ACC112 (cell line): ENCODE measurements at regions not wholly inside any gene's neighbourhood (a gene's known extent, or its start where the extent isn't known, plus 50 kb on each side); places are given as distances from the start of the nearest gene placed in this dataset.

Experiments used
- H2AFZ ChIP-seq: fragments of 200-600 bp; sonication (generic); one replicate; pipeline ENCODE4 v1.6.0; 2017; ENCODE audit warnings: antibody characterized with exemption, low read length; ENCODE audit not compliant: unreplicated experiment
- H3K27ac ChIP-seq: fragments of 200-600 bp; sonication (generic); 2 replicates; pipeline ENCODE4 v1.5.1; 2014; ENCODE audit warnings: low read depth, mild to moderate bottlenecking, antibody characterized with exemption, low read length, moderate library complexity
- H3K27me3 ChIP-seq: fragments of 200-600 bp; sonication (generic); 2 replicates; pipeline ENCODE4 v1.6.1; 2014; ENCODE audit warnings: mild to moderate bottlenecking, antibody characterized with exemption, low read length, moderate library complexity, mixed read lengths; ENCODE audit not compliant: insufficient read depth
- H3K36me3 ChIP-seq: fragments of 200-600 bp; sonication (generic); 2 replicates; pipeline ENCODE4 v1.6.1; 2016; ENCODE audit warnings: mild to moderate bottlenecking, antibody characterized with exemption, low read length, moderate library complexity, mixed read lengths; ENCODE audit not compliant: insufficient read depth
- H3K4me1 ChIP-seq: fragments of 200-600 bp; sonication (generic); one replicate; pipeline ENCODE4 v1.6.1; 2016; ENCODE audit warnings: low read length, mixed read lengths; ENCODE audit not compliant: insufficient read depth, unreplicated experiment, control insufficient read depth
- H3K4me3 ChIP-seq: fragments of 200-600 bp; sonication (generic); 2 replicates; pipeline ENCODE4 v1.5.1; 2014; ENCODE audit warnings: mild to moderate bottlenecking, low read depth, low read length
- H3K79me2 ChIP-seq: fragments of 200-600 bp; sonication (generic); one replicate; pipeline ENCODE4 v1.6.0; 2016; ENCODE audit warnings: low read length; ENCODE audit not compliant: control insufficient read depth, unreplicated experiment, insufficient read depth

GRCh38 chr1:194133152-194133551 is 946.7 kb upstream of the B3GALT2 start:
- H3K27ac ChIP-seq, result no peak overlapping the region
- no peak overlapping the region for H3K4me3 ChIP-seq
- H3K27me3 ChIP-seq, result no peaks in the 10 kb centered on the region
- no peaks in the 10 kb centered on the region for H3K36me3 ChIP-seq
- H3K4me1 ChIP-seq, result no peaks in the 10 kb centered on the region
- no peak overlapping the region for H2AFZ ChIP-seq
- H3K79me2 ChIP-seq, result no peaks in the 10 kb centered on the region

DNA sequence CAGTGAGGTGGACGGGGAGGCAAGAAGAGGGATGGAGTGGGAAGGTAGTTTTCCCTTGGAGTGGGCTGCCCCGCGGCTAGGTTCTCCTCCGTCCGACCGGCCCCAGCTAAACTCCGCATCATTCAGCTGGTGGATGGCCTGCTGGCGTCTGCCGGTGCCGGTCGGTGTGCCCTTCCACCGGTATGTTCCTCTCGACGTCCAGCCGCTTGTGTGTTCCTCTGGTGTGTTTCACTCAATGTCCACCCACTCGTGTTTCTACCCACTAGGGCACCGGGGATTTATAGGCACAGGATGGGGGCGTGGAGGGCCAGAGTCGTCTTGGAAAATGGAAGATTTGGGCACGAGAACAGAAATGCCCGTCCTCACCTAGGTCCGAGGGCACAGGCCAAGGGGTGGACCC is 931.7 kb upstream of the B3GALT2 start:
- no peak overlapping the region for H3K4me3 ChIP-seq
- no peak overlapping the region for H3K27ac ChIP-seq
- H3K36me3 ChIP-seq, result no peaks in the 10 kb centered on the region
- no peaks in the 10 kb centered on the region for H3K27me3 ChIP-seq
- no peaks in the 10 kb centered on the region for H3K79me2 ChIP-seq
- no peak overlapping the region for H2AFZ ChIP-seq
- H3K4me1 ChIP-seq, result no peaks in the 10 kb centered on the region

DNA sequence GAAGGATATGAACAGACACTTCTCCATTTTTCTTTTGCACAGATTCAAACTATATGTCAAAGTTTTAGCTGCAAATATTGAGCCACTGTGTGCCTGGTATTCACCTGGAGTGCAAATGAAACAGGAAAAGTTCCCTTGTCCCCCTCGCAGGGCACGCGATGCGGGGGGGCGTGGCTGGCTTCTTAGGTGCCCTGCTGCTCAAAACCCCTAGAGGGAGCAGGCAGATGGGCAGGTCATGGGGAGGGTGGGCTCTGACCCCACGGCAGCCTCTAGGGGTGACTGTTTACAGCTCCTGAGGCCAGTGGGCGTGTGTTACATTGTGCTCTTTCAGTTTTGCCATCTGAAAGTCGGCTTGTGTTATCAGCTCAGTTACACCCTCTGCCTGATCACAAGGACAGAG is 931.2 kb upstream of the B3GALT2 start:
- Histone ChIP-seq H3K27me3 (no peaks in the 10 kb centered on the region), H3K79me2 (no peaks in the 10 kb centered on the region), H3K4me3 (no peak overlapping the region), H3K4me1 (no peaks in the 10 kb centered on the region), H3K36me3 (no peaks in the 10 kb centered on the region), H2AFZ (no peak overlapping the region), H3K27ac (no peak overlapping the region)

DNA sequence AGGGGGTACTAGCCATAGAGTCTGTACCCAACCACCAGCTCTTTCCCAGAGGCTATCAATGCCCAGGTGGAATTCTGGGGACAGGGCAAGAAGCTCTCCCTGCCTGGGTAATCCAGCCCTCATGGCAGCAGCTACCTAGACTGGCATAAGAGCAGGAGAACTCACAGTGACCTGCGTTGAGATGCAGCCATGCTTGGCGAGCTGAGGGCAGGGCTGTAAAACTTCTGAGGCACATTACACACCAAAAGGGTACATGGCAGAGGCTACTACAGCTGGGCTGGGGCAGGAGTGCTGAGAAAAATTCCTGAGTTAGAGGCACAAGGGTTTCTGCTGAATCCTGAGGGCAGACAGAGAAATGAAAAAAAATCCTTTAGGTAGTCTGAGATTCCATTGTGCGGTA is 927.9 kb upstream of the B3GALT2 start:
- Histone ChIP-seq H3K79me2 (no peaks in the 10 kb centered on the region), H2AFZ (no peak overlapping the region), H3K27me3 (no peaks in the 10 kb centered on the region), H3K4me3 (no peak overlapping the region), H3K27ac (no peak overlapping the region), H3K4me1 (no peaks in the 10 kb centered on the region), H3K36me3 (no peaks in the 10 kb centered on the region)

GRCh38 chr1:194105381-194105780 is 919.0 kb upstream of the B3GALT2 start:
- H3K79me2 ChIP-seq, result no peaks in the 10 kb centered on the region
- H3K27ac ChIP-seq, result no peak overlapping the region
- no peaks in the 10 kb centered on the region for H3K27me3 ChIP-seq
- no peaks in the 10 kb centered on the region for H3K4me1 ChIP-seq
- no peak overlapping the region for H2AFZ ChIP-seq
- H3K36me3 ChIP-seq, result no peaks in the 10 kb centered on the region
- H3K4me3 ChIP-seq, result no peak overlapping the region

GRCh38 chr1:194104247-194104844 is 917.9 kb upstream of the B3GALT2 start:
- Histone ChIP-seq H3K36me3 (no peaks in the 10 kb centered on the region), H3K79me2 (no peaks in the 10 kb centered on the region), H3K4me1 (no peaks in the 10 kb centered on the region), H2AFZ (no peak overlapping the region), H3K27ac (no peak overlapping the region), H3K27me3 (no peaks in the 10 kb centered on the region), H3K4me3 (no peak overlapping the region)

- no peak overlapping the region for H3K4me3 ChIP-seq
- H3K36me3 ChIP-seq, result no peaks in the 10 kb centered on the region
- no peak overlapping the region for H2AFZ ChIP-seq
- no peaks in the 10 kb centered on the region for H3K4me1 ChIP-seq
- H3K27me3 ChIP-seq, result no peaks in the 10 kb centered on the region
- no peaks in the 10 kb centered on the region for H3K79me2 ChIP-seq
- no peak overlapping the region for H3K27ac ChIP-seq
These were observed 917.3 kb upstream of the B3GALT2 start for GRCh38 chr1:194103516-194104246.

- Histone ChIP-seq H2AFZ (no peak overlapping the region), H3K79me2 (no peaks in the 10 kb centered on the region), H3K4me1 (no peaks in the 10 kb centered on the region), H3K4me3 (no peak overlapping the region), H3K36me3 (no peaks in the 10 kb centered on the region), H3K27ac (no peak overlapping the region), H3K27me3 (no peaks in the 10 kb centered on the region)
These were observed 916.7 kb upstream of the B3GALT2 start for GRCh38 chr1:194103101-194103500.

GRCh38 chr1:194102607-194103006 is 916.2 kb upstream of the B3GALT2 start:
- Histone ChIP-seq H3K36me3 (no peaks in the 10 kb centered on the region), H3K27ac (no peak overlapping the region), H3K27me3 (no peaks in the 10 kb centered on the region), H3K79me2 (no peaks in the 10 kb centered on the region), H3K4me1 (no peaks in the 10 kb centered on the region), H2AFZ (no peak overlapping the region), H3K4me3 (no peak overlapping the region)

- H2AFZ ChIP-seq, result no peak overlapping the region
- H3K4me1 ChIP-seq, result no peaks in the 10 kb centered on the region
- no peaks in the 10 kb centered on the region for H3K79me2 ChIP-seq
- H3K4me3 ChIP-seq, result no peak overlapping the region
- no peaks in the 10 kb centered on the region for H3K27me3 ChIP-seq
- no peak overlapping the region for H3K27ac ChIP-seq
- H3K36me3 ChIP-seq, result no peaks in the 10 kb centered on the region
These were observed 898.3 kb upstream of the B3GALT2 start for GRCh38 chr1:194084755-194085154.

DNA sequence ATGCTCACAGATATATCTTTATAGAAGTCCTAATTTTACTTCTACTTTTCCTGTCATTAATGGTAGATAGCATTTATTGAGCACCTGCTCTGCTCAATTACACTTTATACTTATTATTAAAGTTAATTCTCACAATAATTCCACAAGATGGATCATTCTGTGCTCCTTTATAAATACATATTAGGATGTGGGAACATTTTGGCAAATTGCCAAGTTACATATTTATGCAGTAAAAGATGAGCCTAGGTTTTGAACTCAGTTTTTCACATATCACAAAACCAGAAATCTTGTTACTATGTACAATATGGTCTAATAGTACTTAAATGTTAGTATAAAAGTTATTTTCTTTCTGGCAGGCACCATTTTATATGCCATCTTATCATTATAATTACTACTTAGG is 895.0 kb upstream of the B3GALT2 start:
- H3K4me3 ChIP-seq, result no peak overlapping the region

More for the DNA sequence above, 895.0 kb upstream of the B3GALT2 start:
- H3K36me3 ChIP-seq, result no peaks in the 10 kb centered on the region
- no peaks in the 10 kb centered on the region for H3K27me3 ChIP-seq
- H2AFZ ChIP-seq, result no peak overlapping the region
- no peak overlapping the region for H3K27ac ChIP-seq
- H3K4me1 ChIP-seq, result peaks cover 1% of the 10 kb centered on the region
- no peaks in the 10 kb centered on the region for H3K79me2 ChIP-seq
